Gastrocnemius medialis (tissue), 4 donors: ENCODE measurements at regions not wholly inside any gene's neighbourhood (a gene's known extent, or its start where the extent isn't known, plus 50 kb on each side); places are given as distances from the start of the nearest gene placed in this dataset.

Experiments
- ATAC-seq, 2 donors: fragments of 150-250 bp; one replicate each; pipeline ENCODE4 v1.9.1; 2016
- DNase-seq, 2 donors: peaks; one replicate each; pipeline ENCODE4 v3.0.0-alpha.2; 2019
- H3K27ac ChIP-seq, 4 donors: fragments of 200-600 bp; sonication (generic); 1 replicate in 1 of 4; 2 replicates in 3 of 4; pipeline ENCODE4 v1.5.1; 2016 to 2018; ENCODE audit warnings: mild to moderate bottlenecking in 2 of 4, moderate library complexity in 1 of 4
- H3K27me3 ChIP-seq, 3 donors: fragments of 200-600 bp; sonication (generic) in 2 of 3; 1 replicate in 1 of 3; 2 replicates in 2 of 3; pipeline versions ENCODE4 v1.5.1 to v1.6.0; 2016 to 2019; ENCODE audit warnings: mild to moderate bottlenecking in 1 of 3, moderate library complexity in 1 of 3
- H3K36me3 ChIP-seq, 2 donors: fragments of 200-600 bp; sonication (generic) in 1 of 2; one replicate each; pipeline ENCODE4 v1.5.1; 2017 to 2018
- H3K4me1 ChIP-seq, 2 donors: fragments of 200-600 bp; sonication (generic) in 1 of 2; one replicate each; pipeline ENCODE4 v1.5.1; 2016 to 2017; ENCODE audit warnings: mild to moderate bottlenecking in 2 of 2
- H3K4me3 ChIP-seq, 4 donors: fragments of 200-600 bp; sonication (generic) in 3 of 4; 1 replicate in 1 of 4; 2 replicates in 3 of 4; pipeline ENCODE4 v1.5.1; 2016 to 2019; ENCODE audit warnings: mild to moderate bottlenecking in 2 of 4
- H3K9me3 ChIP-seq, 3 donors: fragments of 200-600 bp; sonication (generic) in 2 of 3; 1 replicate in 1 of 3; 2 replicates in 2 of 3; pipeline ENCODE4 v1.5.1; 2016 to 2019
- CTCF ChIP-seq, 5 experiments: fragments of 450-650 bp in 3 of 5; fragments of 200-600 bp in 2 of 5; sonication (generic) in 2 of 5; IDR thresholded peaks in 4 of 5; conservative IDR thresholded peaks in 1 of 5; 1 replicate in 4 of 5; 2 replicates in 1 of 5; pipeline ENCODE4 v1.5.1; 2016 to 2019; ENCODE audit warnings: antibody characterized with exemption in 5 of 5, mild to moderate bottlenecking in 3 of 5, moderate library complexity in 3 of 5
- POLR2A ChIP-seq, 2 donors: fragments of 450-650 bp; IDR thresholded peaks; one replicate each; pipeline ENCODE4 v1.6.1; 2017; ENCODE audit warnings: antibody characterized with exemption in 2 of 2, mild to moderate bottlenecking in 2 of 2, moderate library complexity in 2 of 2
- in situ Hi-C, 4 donors: fragments of 200-750 bp; cut with MboI; loops; one replicate each; pipeline versions ENCODE4 v1.15.0 to v1.8.0; 2017; ENCODE audit warnings: low sequenced_read_pairs in 4 of 4
- intact Hi-C: fragments of 100-400 bp; cut with DNase I; formaldehyde crosslinking; loops from one replicate; pipeline ENCODE4 v1.15.1; 2023; ENCODE audit warnings: low total_unique reads

- peak overlapping the region in 3 of 4 donors; percentile 55 to 76 (median 64) for H3K27ac ChIP-seq
- H3K27me3 ChIP-seq: no peaks in the 10 kb centered on the region
- no peak overlapping the region for H3K4me3 ChIP-seq
- H3K4me1 ChIP-seq: peaks cover 11 to 12% of the 10 kb centered on the region in 2 donors
- no peak for DNase-seq
- in situ Hi-C loops: no loop called here
- no peaks in the 10 kb centered on the region for H3K36me3 ChIP-seq
- ATAC-seq: no peak
- H3K9me3 ChIP-seq: no peaks in the 10 kb centered on the region
- TF ChIP-seq CTCF (IDR thresholded peaks at IDR 0.05 in 4 of 5, conservative IDR thresholded peaks at IDR 0.05 in 1 of 5) (no peak), POLR2A (IDR thresholded peaks at IDR 0.05) (no peak)
- intact Hi-C loops: no loop called here
These were observed 120.1 kb upstream of the HDAC4 start for GRCh38 chr2:239520811-239521517.

- in situ Hi-C loops: no loop called here
- intact Hi-C loops: no loop called here
- Histone ChIP-seq H3K9me3 (no peaks in the 10 kb centered on the region), H3K36me3 (no peaks in the 10 kb centered on the region), H3K4me3 (no peak overlapping the region), H3K27ac (no peak overlapping the region), H3K27me3 (no peaks in the 10 kb centered on the region), H3K4me1 (peaks cover 11 to 12% of the 10 kb centered on the region in 2 donors)
- TF ChIP-seq CTCF (IDR thresholded peaks at IDR 0.05 in 4 of 5, conservative IDR thresholded peaks at IDR 0.05 in 1 of 5) (no peak), POLR2A (IDR thresholded peaks at IDR 0.05) (no peak)
- no peak for ATAC-seq
- DNase-seq: no peak
These were observed 119.2 kb upstream of the HDAC4 start for GRCh38 chr2:239519921-239520585.

GRCh38 chr2:239519089-239519920, 118.5 kb upstream of the HDAC4 start:
- no peak for DNase-seq
- H3K4me3 ChIP-seq: no peak overlapping the region
- TF ChIP-seq CTCF (IDR thresholded peaks at IDR 0.05 in 4 of 5, conservative IDR thresholded peaks at IDR 0.05 in 1 of 5): no peak
- no peak for TF ChIP-seq POLR2A (IDR thresholded peaks at IDR 0.05)
- no peak overlapping the region for H3K27ac ChIP-seq
- H3K27me3 ChIP-seq: no peaks in the 10 kb centered on the region
- intact Hi-C loops (no loop called here), in situ Hi-C loops (no loop called here)
- no peaks in the 10 kb centered on the region for H3K9me3 ChIP-seq
- H3K36me3 ChIP-seq: no peaks in the 10 kb centered on the region
- H3K4me1 ChIP-seq: peaks cover 11 to 12% of the 10 kb centered on the region in 2 donors
- ATAC-seq: no peak

GRCh38 chr2:239518286-239519088, 117.7 kb upstream of the HDAC4 start:
- TF ChIP-seq POLR2A (IDR thresholded peaks at IDR 0.05) (no peak), CTCF (IDR thresholded peaks at IDR 0.05 in 4 of 5, conservative IDR thresholded peaks at IDR 0.05 in 1 of 5) (no peak)
- no peak for DNase-seq
- ATAC-seq: no peak
- intact Hi-C loops (no loop called here), in situ Hi-C loops (no loop called here)
- Histone ChIP-seq H3K36me3 (no peaks in the 10 kb centered on the region), H3K27ac (no peak overlapping the region), H3K9me3 (no peaks in the 10 kb centered on the region), H3K27me3 (no peaks in the 10 kb centered on the region), H3K4me1 (peaks cover 11 to 12% of the 10 kb centered on the region in 2 donors), H3K4me3 (no peak overlapping the region)
